Naive thymus-derived CD4-positive, alpha-beta T cell (primary cell): ENCODE measurements at regions not wholly inside any gene's neighbourhood (a gene's known extent, or its start where the extent isn't known, plus 50 kb on each side); places are given as distances from the start of the nearest gene placed in this dataset.

Experiments
- ATAC-seq: fragments of 150-1000 bp; cut with Tn5 transposase; 2 replicates; pipeline ENCODE4 v1.10.0; 2021; ENCODE audit warnings: mild to moderate bottlenecking, moderate library complexity
- CTCF ChIA-PET: fragments of 350-600 bp; sonication (Branson Sonifier 250); formaldehyde crosslinking; loops from one replicate; lab custom pipeline; 2021; ENCODE audit warnings: antibody characterized with exemption; lab: Charles Lee
- POLR2A ChIA-PET: fragments of 350-600 bp; sonication (Branson Sonifier 250); formaldehyde crosslinking; loops from one replicate; lab custom pipeline; 2021; ENCODE audit warnings: antibody characterized with exemption, inconsistent platforms; lab: Charles Lee
- DNase-seq, 9 donors: peaks; one replicate each; pipeline versions ENCODE4 v3.0.0 to v3.0.0-alpha.2; 2020 to 2022; ENCODE audit warnings: mixed read lengths in 1 of 9
- H3K27ac ChIP-seq: one replicate; pipeline ENCODE4 v1.7.0; 2013; ENCODE audit warnings: mild to moderate bottlenecking, low read depth, low read length, moderate library complexity
- H3K27me3 ChIP-seq, 2 donors: one replicate each; pipeline ENCODE4 v1.7.0; 2013; ENCODE audit warnings: low read length in 2 of 2, mild to moderate bottlenecking in 2 of 2, moderate library complexity in 2 of 2; ENCODE audit not compliant: control insufficient read depth in 2 of 2, insufficient read depth in 2 of 2
- H3K36me3 ChIP-seq, 3 experiments: 1 replicate in 2 of 3; 2 replicates in 1 of 3; pipeline ENCODE4 v1.7.0; 2013; ENCODE audit warnings: low read length in 3 of 3, mild to moderate bottlenecking in 3 of 3, moderate library complexity in 1 of 3; ENCODE audit not compliant: insufficient read depth in 3 of 3, control insufficient read depth in 2 of 3
- H3K4me1 ChIP-seq, 2 donors: one replicate each; pipeline ENCODE4 v1.7.0; 2013; ENCODE audit warnings: low read length in 2 of 2, mild to moderate bottlenecking in 2 of 2, moderate library complexity in 1 of 2; ENCODE audit not compliant: control insufficient read depth in 2 of 2, insufficient read depth in 2 of 2
- H3K4me3 ChIP-seq: 2 replicates; pipeline ENCODE4 v1.7.0; 2013; ENCODE audit warnings: mild to moderate bottlenecking, low read length
- H3K9me3 ChIP-seq, 3 experiments: 1 replicate in 2 of 3; 2 replicates in 1 of 3; pipeline ENCODE4 v1.7.0; 2013; ENCODE audit warnings: low read length in 3 of 3; ENCODE audit not compliant: control insufficient read depth in 2 of 3
- H3K27ac Mint-ChIP-seq, 9 donors: one replicate each; pipeline ENCODE4 v1.8.0; 2020 to 2022; ENCODE audit warnings: mixed read lengths in 9 of 9, mild to moderate bottlenecking in 8 of 9, moderate library complexity in 5 of 9, inconsistent platforms in 2 of 9
- H3K27me3 Mint-ChIP-seq, 5 donors: one replicate each; pipeline ENCODE4 v1.8.0; 2021 to 2022; ENCODE audit warnings: mixed read lengths in 5 of 5, mild to moderate bottlenecking in 1 of 5
- H3K36me3 Mint-ChIP-seq, 5 donors: one replicate each; pipeline ENCODE4 v1.8.0; 2020 to 2022; ENCODE audit warnings: mixed read lengths in 5 of 5, mild to moderate bottlenecking in 3 of 5, inconsistent platforms in 1 of 5
- H3K4me1 Mint-ChIP-seq, 7 donors: one replicate each; pipeline ENCODE4 v1.8.0; 2020 to 2022; ENCODE audit warnings: mixed read lengths in 7 of 7, mild to moderate bottlenecking in 3 of 7, inconsistent platforms in 1 of 7
- H3K4me3 Mint-ChIP-seq, 10 donors: one replicate each; pipeline ENCODE4 v1.8.0; 2020 to 2022; ENCODE audit warnings: mild to moderate bottlenecking in 10 of 10, mixed read lengths in 10 of 10, moderate library complexity in 6 of 10, inconsistent platforms in 2 of 10
- H3K9me3 Mint-ChIP-seq, 11 donors: one replicate each; pipeline ENCODE4 v1.8.0; 2020 to 2022; ENCODE audit warnings: mixed read lengths in 11 of 11, mild to moderate bottlenecking in 4 of 11, inconsistent platforms in 1 of 11, moderate library complexity in 1 of 11
- intact Hi-C, 2 donors: fragments of 100-400 bp; cut with micrococcal nuclease; formaldehyde crosslinking; loops; one replicate each; pipeline ENCODE4 v1.15.1; 2023

DNA sequence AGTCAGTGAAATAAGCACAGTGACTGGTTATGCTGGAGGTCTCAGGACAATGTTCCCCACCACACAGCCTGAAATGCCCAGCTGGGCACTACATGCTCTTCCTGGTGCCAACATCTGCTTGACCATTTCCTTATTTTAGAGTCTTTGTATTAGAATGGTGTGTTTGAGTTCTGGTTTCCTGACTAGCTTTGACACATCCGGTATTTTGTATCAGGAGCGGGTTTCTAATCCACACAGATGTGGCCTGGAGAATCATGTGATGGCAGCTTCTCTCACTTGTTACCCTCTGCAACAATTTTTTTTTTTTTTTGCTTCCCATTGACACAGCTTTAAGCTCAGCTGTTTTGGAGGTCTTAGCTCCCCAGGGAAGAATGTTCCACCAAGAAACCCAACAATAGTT, 164.5 kb upstream of the CST7 start:
- ChIA-PET CTCF (no interaction called here), POLR2A (no interaction called here)
- DNase-seq (no peak), ATAC-seq (no peak)
- H3K4me3 ChIP-seq: no peak overlapping the region
- H3K9me3 ChIP-seq: no peaks in the 10 kb centered on the region
- peaks cover 0 to 17% (median 5%) of the 10 kb centered on the region in 7 donors for H3K4me1 Mint-ChIP-seq
- no peaks in the 10 kb centered on the region for H3K4me1 ChIP-seq
- intact Hi-C loops: loop anchor here in 1 of 2 donors (10.0 kb wide), 1 partner anchor 680 kb away; no protein-coding TSS in a partner anchor
- H3K27ac ChIP-seq: no peak overlapping the region
- H3K27me3 Mint-ChIP-seq: peaks cover 5 to 10% (median 9%) of the 10 kb centered on the region in 5 donors
- H3K27ac Mint-ChIP-seq: peak overlapping the region in 1 of 9 donors; percentile 25
- no peaks in the 10 kb centered on the region for H3K27me3 ChIP-seq
- no peaks in the 10 kb centered on the region for H3K9me3 Mint-ChIP-seq
- H3K36me3 Mint-ChIP-seq: no peaks in the 10 kb centered on the region
- H3K36me3 ChIP-seq: no peaks in the 10 kb centered on the region
- no peak overlapping the region for H3K4me3 Mint-ChIP-seq

DNA sequence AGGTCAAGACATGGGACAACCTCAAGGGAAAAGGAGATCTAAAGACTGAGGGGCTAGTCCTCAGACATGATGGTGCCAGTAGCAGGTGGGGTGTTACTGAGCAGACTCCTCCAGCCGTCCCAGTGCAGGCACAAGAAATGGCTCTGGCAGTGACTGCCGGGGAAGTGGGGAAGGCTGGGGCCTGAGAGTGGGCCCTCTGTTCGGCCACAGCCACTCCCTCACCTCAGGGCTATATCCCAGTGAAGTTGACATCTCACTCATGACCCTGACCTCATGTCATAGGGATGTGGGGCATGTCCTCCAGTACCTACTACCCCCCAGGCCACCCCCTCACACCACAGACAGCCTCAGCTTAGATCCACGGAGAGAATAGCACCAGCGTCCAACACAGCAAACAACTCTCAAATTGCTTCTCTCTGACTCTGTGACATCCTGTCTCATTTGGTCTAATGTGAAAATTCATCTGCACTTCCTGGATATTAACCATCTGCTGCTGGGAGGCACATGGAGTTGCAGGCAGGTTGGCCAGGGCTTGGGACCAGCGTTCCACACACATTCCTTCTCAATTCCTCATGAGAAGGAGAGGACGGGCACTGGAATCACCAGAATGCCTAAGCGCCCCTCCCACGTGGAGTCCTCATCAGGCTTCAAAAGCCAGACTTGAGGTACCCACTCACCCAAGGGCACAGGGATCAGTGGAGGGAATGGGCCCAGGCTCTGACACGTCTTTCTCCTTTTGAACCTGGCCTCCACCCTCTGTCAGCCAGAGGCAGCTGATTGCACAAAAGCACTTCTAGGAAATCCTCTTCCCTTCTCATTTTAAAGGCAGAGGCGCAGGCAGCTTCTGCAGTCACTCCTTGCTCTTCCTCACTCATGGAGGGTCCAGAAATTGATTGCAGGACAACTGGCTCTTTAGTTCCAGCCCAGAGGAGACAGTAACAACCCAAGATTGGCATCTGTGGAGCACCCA, 163.6 kb upstream of the CST7 start:
- ChIA-PET POLR2A (no interaction called here), CTCF (no interaction called here)
- H3K4me3 ChIP-seq: no peak overlapping the region
- H3K4me1 ChIP-seq: no peaks in the 10 kb centered on the region
- no peaks in the 10 kb centered on the region for H3K36me3 ChIP-seq
- peaks cover 0 to 15% (median 5%) of the 10 kb centered on the region in 7 donors for H3K4me1 Mint-ChIP-seq
- intact Hi-C loops: loop anchor here in 1 of 2 donors (10.0 kb wide), 1 partner anchor 681 kb away; no protein-coding TSS in a partner anchor
- H3K4me3 Mint-ChIP-seq: no peak overlapping the region
- no peaks in the 10 kb centered on the region for H3K27me3 ChIP-seq
- ATAC-seq: no peak
- H3K9me3 Mint-ChIP-seq: no peaks in the 10 kb centered on the region
- no peak overlapping the region for H3K27ac ChIP-seq
- DNase-seq: no peak
- H3K27me3 Mint-ChIP-seq: peaks cover under 1 to 5% (median 3%) of the 10 kb centered on the region in 5 donors
- H3K27ac Mint-ChIP-seq: no peak overlapping the region
- H3K9me3 ChIP-seq: no peaks in the 10 kb centered on the region
- no peaks in the 10 kb centered on the region for H3K36me3 Mint-ChIP-seq

DNA sequence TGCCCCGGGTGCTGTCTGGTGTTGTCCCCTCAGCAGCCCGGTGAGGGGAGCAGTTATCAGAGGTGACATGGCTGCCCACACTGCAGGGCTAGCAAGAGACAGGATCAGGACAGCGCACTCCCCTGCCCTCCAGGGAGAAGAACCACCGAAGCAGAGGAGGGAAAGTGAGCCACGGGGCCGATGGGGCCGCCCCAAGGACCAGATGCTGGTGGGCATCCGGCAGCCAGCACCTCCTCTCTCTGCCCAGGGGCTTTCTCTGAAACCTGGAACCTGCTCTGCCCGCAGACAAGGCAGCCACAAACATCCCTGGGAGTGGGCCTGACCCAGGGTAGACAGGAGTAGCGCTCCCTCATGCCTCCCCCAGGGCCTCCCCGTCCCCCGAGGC, 163.0 kb upstream of the CST7 start:
- intact Hi-C loops: loop anchor here in 1 of 2 donors (10.0 kb wide), 1 partner anchor 681 kb away; no protein-coding TSS in a partner anchor
- no peaks in the 10 kb centered on the region for H3K4me1 ChIP-seq
- CTCF ChIA-PET: no interaction called here
- H3K27me3 Mint-ChIP-seq: peaks cover 0 to 4% (median 0%) of the 10 kb centered on the region in 5 donors
- no peak overlapping the region for H3K27ac Mint-ChIP-seq
- no peak for DNase-seq
- no peaks in the 10 kb centered on the region for H3K9me3 ChIP-seq
- no peak for ATAC-seq
- no peak overlapping the region for H3K4me3 Mint-ChIP-seq
- H3K27ac ChIP-seq: no peak overlapping the region
- H3K36me3 ChIP-seq: no peaks in the 10 kb centered on the region
- H3K4me3 ChIP-seq: no peak overlapping the region
- H3K4me1 Mint-ChIP-seq: peaks cover 0 to 13% (median 5%) of the 10 kb centered on the region in 7 donors
- H3K36me3 Mint-ChIP-seq: no peaks in the 10 kb centered on the region
- POLR2A ChIA-PET: no interaction called here
- H3K27me3 ChIP-seq: no peaks in the 10 kb centered on the region
- H3K9me3 Mint-ChIP-seq: no peaks in the 10 kb centered on the region

DNA sequence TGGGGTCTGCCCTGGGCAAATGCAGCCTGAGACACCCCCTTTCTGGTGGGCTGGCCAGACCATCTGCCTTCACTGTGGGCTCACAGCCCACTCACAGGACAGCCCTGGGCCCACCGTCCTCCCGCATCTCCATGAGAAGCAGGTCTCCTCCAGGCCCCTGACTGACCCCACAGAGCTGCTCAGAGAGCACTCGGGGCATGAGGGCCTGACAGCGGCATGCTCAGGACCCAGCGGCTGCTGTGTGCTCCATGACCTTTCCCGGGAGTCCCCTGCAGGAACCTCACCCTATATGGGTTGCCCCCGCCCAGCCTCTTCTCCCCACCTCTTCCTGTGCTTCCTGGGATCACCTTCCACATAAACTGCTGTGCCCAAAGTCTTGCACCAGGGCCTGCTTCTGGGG, 162.4 kb upstream of the CST7 start:
- POLR2A ChIA-PET: no interaction called here
- Histone ChIP-seq H3K27ac (no peak overlapping the region), H3K27me3 (no peaks in the 10 kb centered on the region), H3K9me3 (no peaks in the 10 kb centered on the region), H3K4me1 (no peaks in the 10 kb centered on the region), H3K4me3 (no peak overlapping the region), H3K36me3 (no peaks in the 10 kb centered on the region)
- no peak overlapping the region for H3K4me3 Mint-ChIP-seq
- no peaks in the 10 kb centered on the region for H3K36me3 Mint-ChIP-seq
- no peak overlapping the region for H3K27ac Mint-ChIP-seq
- ATAC-seq (no peak), DNase-seq (no peak)
- intact Hi-C loops: loop anchor here in 1 of 2 donors (10.0 kb wide), 1 partner anchor 682 kb away; no protein-coding TSS in a partner anchor
- H3K4me1 Mint-ChIP-seq: peaks cover 0 to 13% (median 5%) of the 10 kb centered on the region in 7 donors
- no peaks in the 10 kb centered on the region for H3K9me3 Mint-ChIP-seq
- CTCF ChIA-PET: no interaction called here
- H3K27me3 Mint-ChIP-seq: peaks cover 0 to 4% (median 0%) of the 10 kb centered on the region in 5 donors

DNA sequence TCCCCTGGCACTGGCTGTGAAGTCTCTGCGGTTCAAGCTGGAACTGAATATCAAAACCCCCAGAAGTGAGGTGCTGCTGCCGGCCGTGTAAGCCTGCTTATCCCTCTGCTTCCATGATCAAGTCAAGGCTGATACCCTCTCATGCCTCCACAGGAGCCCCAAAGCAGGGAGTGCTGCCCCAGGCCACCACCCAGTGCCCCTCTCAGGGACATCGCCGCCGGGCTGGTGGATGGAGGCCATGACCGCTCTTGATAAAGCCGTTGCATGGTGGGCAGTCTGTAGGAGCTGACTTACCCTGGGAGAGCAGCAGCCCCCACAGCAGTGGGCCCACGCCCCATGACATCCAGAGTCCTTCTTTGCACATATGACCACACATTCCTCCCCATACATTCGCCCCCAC, 162.0 kb upstream of the CST7 start:
- H3K4me3 ChIP-seq: no peak overlapping the region
- Mint-ChIP-seq H3K36me3 (no peaks in the 10 kb centered on the region), H3K9me3 (no peaks in the 10 kb centered on the region), H3K4me3 (no peak overlapping the region), H3K27me3 (peaks cover 0 to 4% (median 0%) of the 10 kb centered on the region in 5 donors), H3K4me1 (peaks cover 0 to 13% (median 5%) of the 10 kb centered on the region in 7 donors), H3K27ac (no peak overlapping the region)
- POLR2A ChIA-PET: no interaction called here
- no peaks in the 10 kb centered on the region for H3K36me3 ChIP-seq
- no peak overlapping the region for H3K27ac ChIP-seq
- DNase-seq (no peak), ATAC-seq (no peak)
- H3K9me3 ChIP-seq: no peaks in the 10 kb centered on the region
- CTCF ChIA-PET: no interaction called here
- intact Hi-C loops: loop anchor here in 1 of 2 donors (10.0 kb wide), 1 partner anchor 682 kb away; no protein-coding TSS in a partner anchor
- H3K27me3 ChIP-seq: no peaks in the 10 kb centered on the region
- no peaks in the 10 kb centered on the region for H3K4me1 ChIP-seq

DNA sequence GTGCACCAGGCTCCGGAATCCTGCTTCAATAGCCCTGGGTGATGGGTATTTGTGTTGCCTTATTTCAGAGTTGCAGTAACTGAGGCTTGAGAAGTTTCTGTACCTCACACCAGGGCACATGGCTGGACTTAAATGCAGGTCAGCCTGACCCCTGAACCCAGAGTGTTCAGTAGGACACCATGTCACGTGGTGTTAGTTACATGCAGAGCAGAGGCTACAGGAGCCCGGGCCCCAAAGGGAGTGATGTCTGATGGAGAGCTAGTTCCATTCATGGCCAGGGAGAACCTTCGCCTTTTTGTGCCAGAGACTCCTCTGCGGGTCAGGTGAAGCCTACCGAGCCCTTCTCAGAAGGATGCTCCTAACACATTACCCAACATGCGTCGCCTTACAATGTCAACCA, 161.4 kb upstream of the CST7 start:
- H3K4me3 Mint-ChIP-seq: no peak overlapping the region
- ATAC-seq (no peak), DNase-seq (no peak)
- no peak overlapping the region for H3K27ac Mint-ChIP-seq
- no peaks in the 10 kb centered on the region for H3K36me3 Mint-ChIP-seq
- peaks cover 0 to 13% (median 5%) of the 10 kb centered on the region in 7 donors for H3K4me1 Mint-ChIP-seq
- intact Hi-C loops: loop anchor here in 1 of 2 donors (10.0 kb wide), 1 partner anchor 683 kb away; no protein-coding TSS in a partner anchor
- no peak overlapping the region for H3K27ac ChIP-seq
- H3K27me3 Mint-ChIP-seq: peaks cover 0 to 4% (median 0%) of the 10 kb centered on the region in 5 donors
- no peaks in the 10 kb centered on the region for H3K27me3 ChIP-seq
- ChIA-PET CTCF (no interaction called here), POLR2A (no interaction called here)
- no peaks in the 10 kb centered on the region for H3K9me3 Mint-ChIP-seq
- H3K4me3 ChIP-seq: no peak overlapping the region
- no peaks in the 10 kb centered on the region for H3K9me3 ChIP-seq
- no peaks in the 10 kb centered on the region for H3K36me3 ChIP-seq
- no peaks in the 10 kb centered on the region for H3K4me1 ChIP-seq
